Mucosa of stomach (tissue), 1 donor: ENCODE measurements at regions not wholly inside any gene's neighbourhood (a gene's known extent, or its start where the extent isn't known, plus 50 kb on each side); places are given as distances from the start of the nearest gene placed in this dataset.

Experiments used
- H3K27me3 ChIP-seq: one replicate; pipeline ENCODE4 v1.7.0; 2013; ENCODE audit warnings: mild to moderate bottlenecking, low read length; ENCODE audit not compliant: control insufficient read depth, insufficient read depth
- H3K36me3 ChIP-seq: one replicate; pipeline ENCODE4 v1.7.0; 2013; ENCODE audit warnings: low read length; ENCODE audit not compliant: control insufficient read depth, insufficient read depth
- H3K4me1 ChIP-seq: one replicate; pipeline ENCODE4 v1.7.0; 2013; ENCODE audit warnings: mild to moderate bottlenecking, low read length; ENCODE audit not compliant: control insufficient read depth, insufficient read depth
- H3K4me3 ChIP-seq: one replicate; pipeline ENCODE4 v1.7.0; 2013; ENCODE audit warnings: low read length
- H3K9ac ChIP-seq: one replicate; pipeline ENCODE4 v1.7.0; 2013; ENCODE audit warnings: mild to moderate bottlenecking, low read length, moderate library complexity
- H3K9me3 ChIP-seq: one replicate; pipeline ENCODE4 v1.7.0; 2013; ENCODE audit warnings: mild to moderate bottlenecking, low read length, moderate library complexity; ENCODE audit not compliant: control insufficient read depth
- donor health status: Pancreatic carcinoma.

DNA sequence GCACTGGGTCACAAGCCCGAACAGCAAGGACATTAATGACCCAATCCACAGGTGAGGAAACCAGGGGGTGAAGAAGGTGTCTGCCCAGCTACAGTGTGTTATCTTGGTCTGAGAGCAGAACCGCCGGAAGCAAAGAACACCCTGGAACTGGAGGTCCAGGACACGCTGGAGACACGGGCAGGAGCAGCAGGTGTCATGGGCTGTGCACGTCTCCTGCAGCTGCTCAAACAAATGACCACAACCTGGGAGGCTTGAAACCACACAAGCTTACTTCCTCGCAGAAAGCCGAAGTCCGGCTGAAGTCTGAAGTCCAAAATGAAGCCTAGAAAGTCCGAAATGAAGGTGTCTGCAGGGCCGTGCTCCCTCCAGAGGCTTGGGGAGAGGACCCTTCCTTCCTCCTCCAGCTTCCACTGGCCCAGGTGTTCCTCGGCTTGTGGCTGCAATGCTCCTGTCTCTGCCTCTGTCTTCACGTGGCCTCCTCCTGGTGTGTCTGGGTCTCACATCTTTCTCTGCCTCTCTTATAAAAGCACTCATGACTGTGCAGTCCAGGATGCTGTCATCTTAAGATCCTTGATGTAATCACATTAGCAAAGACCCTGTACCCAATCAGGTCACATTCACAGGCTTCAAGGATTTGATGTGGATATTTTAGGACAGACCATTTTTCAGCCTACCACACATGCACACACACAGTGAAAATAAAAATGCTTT lies 351.2 kb downstream of the C16orf95 start:
- no peaks in the 10 kb centered on the region for H3K9me3 ChIP-seq
- peaks cover 7% of the 10 kb centered on the region for H3K27me3 ChIP-seq
- no peak overlapping the region for H3K4me3 ChIP-seq
- H3K36me3 ChIP-seq = no peaks in the 10 kb centered on the region
- no peak overlapping the region for H3K9ac ChIP-seq
- no peaks in the 10 kb centered on the region for H3K4me1 ChIP-seq

DNA sequence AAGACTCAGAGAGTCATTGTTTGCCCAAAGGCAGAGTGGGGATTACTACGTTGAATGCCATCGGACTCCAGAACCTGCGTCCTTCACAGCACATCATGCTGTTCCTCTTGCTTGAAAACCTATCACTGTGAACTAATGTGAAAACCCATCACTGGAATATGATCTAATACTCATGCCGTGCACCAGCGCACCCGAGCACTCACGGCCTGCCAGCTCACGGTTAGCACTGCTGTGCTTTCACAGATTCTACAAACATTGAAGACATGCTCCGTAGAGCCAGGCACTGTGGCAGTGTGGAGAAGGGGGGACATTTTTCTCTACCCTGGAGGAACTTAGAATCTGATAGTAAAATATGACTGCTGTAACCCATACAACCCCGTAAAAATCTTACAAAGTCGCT lies 350.4 kb downstream of the C16orf95 start:
- Histone ChIP-seq H3K27me3 (peaks cover 6% of the 10 kb centered on the region), H3K36me3 (no peaks in the 10 kb centered on the region), H3K4me1 (no peaks in the 10 kb centered on the region), H3K4me3 (no peak overlapping the region), H3K9me3 (no peaks in the 10 kb centered on the region), H3K9ac (no peak overlapping the region)

DNA sequence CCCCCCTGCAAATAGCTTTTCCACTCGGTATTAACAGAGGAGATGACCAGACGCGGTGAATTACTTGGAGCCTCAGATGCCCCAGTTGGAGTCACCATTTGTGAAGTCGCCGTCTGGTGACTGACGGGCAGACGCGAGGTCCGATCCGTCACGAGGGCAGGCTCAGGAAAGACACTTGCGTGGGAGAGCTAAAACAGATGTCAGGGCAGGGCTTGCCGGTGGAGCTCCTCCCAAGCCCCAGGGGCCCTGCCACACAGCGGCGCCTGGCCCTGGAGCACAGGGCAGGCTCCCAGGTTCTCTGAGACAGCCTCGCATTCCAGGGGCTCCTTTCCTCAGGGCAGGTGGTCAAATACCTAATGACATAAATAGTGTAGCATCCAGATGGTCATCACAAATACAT lies 348.3 kb downstream of the C16orf95 start:
- Histone ChIP-seq H3K36me3 (no peaks in the 10 kb centered on the region), H3K9me3 (no peaks in the 10 kb centered on the region), H3K27me3 (peaks cover 6% of the 10 kb centered on the region), H3K4me1 (no peaks in the 10 kb centered on the region), H3K4me3 (no peak overlapping the region), H3K9ac (no peak overlapping the region)

DNA sequence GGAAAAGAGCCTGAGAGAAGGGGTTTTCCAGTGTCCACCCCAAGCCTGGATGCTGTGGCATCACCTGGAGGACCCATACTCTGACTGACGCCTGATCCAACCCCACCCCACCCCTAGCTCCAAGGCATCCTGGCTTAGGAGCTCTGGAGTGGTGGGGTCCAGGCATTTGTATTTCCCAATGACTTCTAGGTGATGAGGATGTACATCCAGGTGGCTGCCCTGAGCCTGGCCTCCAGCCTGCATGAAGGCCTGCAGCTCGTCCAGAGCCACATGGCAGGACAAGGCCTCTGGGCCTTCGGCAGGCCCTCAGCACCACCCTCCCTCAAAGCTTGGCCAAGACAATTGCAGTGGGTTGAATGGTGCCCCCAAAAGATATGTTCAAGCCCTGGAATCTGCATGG lies 347.5 kb downstream of the C16orf95 start:
- no peaks in the 10 kb centered on the region for H3K9me3 ChIP-seq
- H3K36me3 ChIP-seq = no peaks in the 10 kb centered on the region
- H3K27me3 ChIP-seq = peaks cover 6% of the 10 kb centered on the region
- no peak overlapping the region for H3K9ac ChIP-seq
- no peak overlapping the region for H3K4me3 ChIP-seq
- H3K4me1 ChIP-seq = no peaks in the 10 kb centered on the region

DNA sequence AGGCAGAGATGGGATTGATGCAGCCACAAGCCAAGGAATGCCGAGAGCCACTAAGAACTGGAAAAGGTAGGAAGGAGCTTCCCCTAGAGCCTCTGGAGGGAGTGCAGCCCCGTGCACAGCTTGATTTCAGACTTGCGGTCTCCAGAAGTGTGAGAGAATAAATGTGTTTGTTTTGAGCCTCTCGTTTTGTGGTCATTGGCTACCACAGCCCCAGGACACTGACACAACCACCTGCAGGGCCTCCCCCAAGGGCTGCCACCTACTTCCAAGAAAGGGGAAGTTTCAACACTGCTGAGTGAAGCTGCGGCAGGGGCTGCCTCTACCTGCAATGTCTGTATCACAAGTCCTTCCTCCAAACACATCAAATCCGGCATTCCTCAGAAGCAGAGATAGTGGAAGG lies 346.9 kb downstream of the C16orf95 start:
- Histone ChIP-seq H3K36me3 (no peaks in the 10 kb centered on the region), H3K9me3 (no peaks in the 10 kb centered on the region), H3K4me3 (no peak overlapping the region), H3K27me3 (peaks cover 6% of the 10 kb centered on the region), H3K9ac (no peak overlapping the region), H3K4me1 (no peaks in the 10 kb centered on the region)

DNA sequence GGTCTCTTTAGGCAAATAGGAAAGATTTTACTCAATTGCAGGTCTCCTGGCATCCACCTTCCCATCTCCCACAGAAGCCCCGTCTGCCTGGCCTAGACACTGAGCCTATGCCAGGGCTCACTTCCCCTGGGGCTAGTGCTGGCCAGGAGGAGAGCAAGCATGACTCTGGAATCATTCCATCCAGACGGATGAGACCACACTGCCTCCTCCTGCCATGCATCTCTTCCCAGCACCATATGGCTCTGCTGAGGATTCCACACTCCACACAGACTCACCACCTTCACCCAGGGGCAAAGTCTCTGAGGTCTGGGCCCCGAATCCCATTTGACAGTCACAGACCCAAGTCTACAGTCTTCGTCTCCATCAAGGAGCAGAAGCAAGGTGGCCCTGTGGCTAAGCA lies 346.5 kb downstream of the C16orf95 start:
- no peaks in the 10 kb centered on the region for H3K9me3 ChIP-seq
- peaks cover 3% of the 10 kb centered on the region for H3K27me3 ChIP-seq
- no peaks in the 10 kb centered on the region for H3K4me1 ChIP-seq
- H3K36me3 ChIP-seq = no peaks in the 10 kb centered on the region
- no peak overlapping the region for H3K4me3 ChIP-seq
- H3K9ac ChIP-seq = no peak overlapping the region

DNA sequence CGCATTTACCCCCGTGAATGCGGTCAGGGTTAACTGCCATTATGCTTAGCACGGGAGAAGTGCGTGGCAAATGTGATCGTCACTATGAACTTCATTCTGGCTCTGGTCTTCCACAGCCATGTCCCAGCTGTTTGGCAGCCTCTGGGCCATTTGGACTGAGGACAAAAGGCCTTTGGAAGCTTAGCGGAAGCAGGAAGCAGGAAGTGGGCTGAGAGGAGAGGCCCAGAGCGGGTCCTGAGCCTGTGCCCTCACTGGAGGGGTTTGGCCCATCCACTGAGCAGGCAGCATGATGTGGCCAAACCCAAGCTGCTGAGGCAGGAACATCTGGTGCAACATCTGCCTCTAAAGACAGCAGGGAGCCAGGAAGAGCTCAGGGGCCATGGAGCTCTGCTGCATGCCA lies 345.9 kb downstream of the C16orf95 start:
- Histone ChIP-seq H3K4me1 (no peaks in the 10 kb centered on the region), H3K9ac (no peak overlapping the region), H3K36me3 (no peaks in the 10 kb centered on the region), H3K4me3 (no peak overlapping the region), H3K9me3 (no peaks in the 10 kb centered on the region), H3K27me3 (no peaks in the 10 kb centered on the region)

DNA sequence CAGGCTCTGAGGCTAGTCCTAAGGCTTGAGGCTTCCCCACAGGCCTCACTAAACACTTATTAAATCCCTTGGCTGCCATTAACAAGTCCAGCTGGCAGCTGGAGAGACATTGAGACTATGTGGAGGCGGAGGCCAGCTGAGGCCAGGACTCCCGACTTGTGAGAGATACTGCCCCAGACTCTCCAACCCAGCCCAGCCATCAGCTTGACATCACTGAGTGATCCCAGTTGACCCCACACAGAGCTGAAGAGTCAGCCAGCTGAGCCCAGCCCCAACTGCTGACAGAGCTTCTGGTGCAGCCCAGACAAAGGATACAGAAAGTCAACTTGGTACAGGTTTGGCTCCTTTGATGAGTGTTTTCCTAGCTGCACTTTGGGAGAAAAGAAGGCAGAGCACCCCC lies 343.1 kb downstream of the C16orf95 start:
- no peaks in the 10 kb centered on the region for H3K9me3 ChIP-seq
- H3K9ac ChIP-seq = no peak overlapping the region
- H3K4me1 ChIP-seq = no peaks in the 10 kb centered on the region
- no peak overlapping the region for H3K4me3 ChIP-seq
- H3K36me3 ChIP-seq = no peaks in the 10 kb centered on the region
- no peaks in the 10 kb centered on the region for H3K27me3 ChIP-seq

DNA sequence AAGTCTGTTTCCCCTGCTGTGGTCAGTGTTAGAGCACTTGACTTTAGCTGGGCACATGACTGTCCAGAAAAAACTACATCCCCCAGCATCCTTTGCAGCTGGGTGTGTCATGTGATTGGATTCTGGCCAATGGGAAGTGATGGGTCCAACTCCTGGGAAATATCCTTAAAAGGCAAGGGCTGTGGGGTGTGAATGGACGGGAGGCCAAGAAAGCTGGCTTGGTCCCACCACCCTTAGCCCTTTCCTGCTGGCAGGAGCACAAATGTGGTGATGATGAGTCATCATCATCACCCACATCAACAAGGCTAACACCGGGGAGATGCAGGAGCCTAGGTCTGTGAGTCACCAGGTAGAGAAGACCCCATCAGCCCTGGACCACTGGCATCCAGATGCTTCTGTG lies 341.7 kb downstream of the C16orf95 start:
- Histone ChIP-seq H3K4me1 (no peaks in the 10 kb centered on the region), H3K9me3 (no peaks in the 10 kb centered on the region), H3K36me3 (no peaks in the 10 kb centered on the region), H3K27me3 (no peaks in the 10 kb centered on the region), H3K4me3 (no peak overlapping the region), H3K9ac (no peak overlapping the region)

DNA sequence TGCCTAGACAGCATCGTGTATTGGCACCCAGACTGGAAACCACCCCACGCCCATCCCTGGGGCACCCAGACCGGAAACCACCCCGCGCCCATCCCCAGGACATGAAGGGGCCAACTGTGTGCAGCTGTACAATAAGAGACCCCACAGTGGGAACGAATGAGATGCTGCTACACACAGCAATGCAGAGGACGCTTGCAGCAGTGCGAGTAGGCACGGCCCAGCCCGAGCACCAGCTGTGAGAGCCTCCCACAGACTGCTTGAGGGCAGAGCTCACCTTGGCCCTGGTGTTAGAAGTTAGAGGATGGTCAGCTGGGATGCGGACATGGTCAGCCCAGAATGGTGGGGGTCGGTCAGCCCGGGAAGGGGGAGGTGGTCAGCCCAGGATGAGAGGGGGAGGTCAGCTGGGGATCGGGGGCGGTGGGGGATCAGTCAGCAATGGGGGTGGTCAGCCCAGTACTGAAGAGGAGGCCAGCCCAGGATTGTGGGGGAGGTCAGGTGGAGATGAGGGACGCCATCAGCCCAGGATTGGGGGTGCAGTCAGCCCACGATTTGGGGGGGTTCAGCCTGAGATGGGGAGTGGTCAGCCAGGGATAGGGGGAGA lies 340.0 kb downstream of the C16orf95 start:
- no peaks in the 10 kb centered on the region for H3K36me3 ChIP-seq
- no peaks in the 10 kb centered on the region for H3K27me3 ChIP-seq
- no peaks in the 10 kb centered on the region for H3K9me3 ChIP-seq
- no peak overlapping the region for H3K4me3 ChIP-seq
- H3K9ac ChIP-seq = no peak overlapping the region
- H3K4me1 ChIP-seq = no peaks in the 10 kb centered on the region

DNA sequence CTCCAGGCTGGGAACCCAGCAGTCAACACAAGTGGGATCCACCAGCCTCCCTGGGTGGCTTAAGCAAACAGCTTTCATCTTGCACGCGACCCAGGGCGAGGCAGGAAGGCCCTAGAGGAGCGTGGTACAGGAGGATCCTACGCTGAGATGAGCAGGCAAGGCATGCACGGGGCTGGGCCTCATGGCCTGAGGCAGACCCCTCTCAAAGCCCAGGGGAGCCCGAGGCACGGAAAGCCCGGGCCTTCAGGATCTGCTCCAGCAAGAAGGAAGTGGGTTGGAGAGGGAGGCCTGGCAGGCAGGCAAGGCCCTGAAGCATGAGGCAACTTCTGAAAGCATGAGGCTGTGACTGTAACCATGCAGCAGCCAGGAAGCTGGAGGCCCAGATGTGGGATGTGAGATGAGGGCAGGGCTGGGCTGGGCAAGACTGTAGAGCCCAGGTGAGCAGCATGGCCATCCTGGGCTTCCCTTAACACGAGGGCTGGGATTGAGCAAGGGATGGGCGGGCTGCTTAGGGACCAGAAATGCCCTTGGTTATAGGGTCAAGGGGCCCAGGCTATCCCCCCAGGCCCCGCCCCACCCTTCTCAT lies 338.7 kb downstream of the C16orf95 start:
- Histone ChIP-seq H3K9ac (no peak overlapping the region), H3K9me3 (no peaks in the 10 kb centered on the region), H3K27me3 (no peaks in the 10 kb centered on the region), H3K4me1 (no peaks in the 10 kb centered on the region), H3K36me3 (no peaks in the 10 kb centered on the region), H3K4me3 (no peak overlapping the region)

DNA sequence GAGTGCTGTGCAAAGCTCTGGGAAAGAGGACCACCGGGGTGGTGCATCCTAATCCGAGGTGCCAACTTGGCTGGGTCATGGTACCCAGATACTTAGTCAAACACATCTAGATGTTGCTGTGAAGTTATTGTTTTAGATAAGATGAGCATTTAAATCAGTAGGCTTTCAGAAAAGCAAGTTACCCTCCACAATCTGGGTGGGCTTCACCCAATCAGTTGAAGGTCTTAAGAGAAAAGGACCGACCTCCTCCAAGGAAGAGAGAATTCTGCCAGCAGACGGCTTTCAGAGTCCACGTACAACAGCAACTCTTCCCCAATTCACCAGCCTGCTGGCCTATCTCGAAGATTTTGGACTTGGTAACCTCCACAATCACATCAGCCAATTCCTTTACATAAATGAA lies 338.1 kb downstream of the C16orf95 start:
- H3K4me1 ChIP-seq = no peaks in the 10 kb centered on the region
- H3K9ac ChIP-seq = no peak overlapping the region
- H3K27me3 ChIP-seq = no peaks in the 10 kb centered on the region
- no peak overlapping the region for H3K4me3 ChIP-seq
- no peaks in the 10 kb centered on the region for H3K36me3 ChIP-seq
- no peaks in the 10 kb centered on the region for H3K9me3 ChIP-seq
